ENCODE measurements at regions not wholly inside any gene's neighbourhood (a gene's known extent, or its start where the extent isn't known, plus 50 kb on each side); places are given as distances from the start of the nearest gene placed in this dataset.
A peak's percentile ranks its signal among the peaks of the same experiment; 100 is the strongest.

GRCh38 chr5:124891179-124891578 is 144.7 kb upstream of the ZNF608 start:
- no peak overlapping the region for H3K9ac ChIP-seq (ENCODE audit: low read length)
- TF ChIP-seq EZH2phosphoT487 (IDR thresholded peaks at IDR 0.05; ENCODE audit: borderline replicate concordance, low read length) = no peak
- no peak for TF ChIP-seq EZH2 (IDR thresholded peaks at IDR 0.05; ENCODE audit: low read length, unreplicated experiment)
- TF ChIP-seq CTCF (conservative IDR thresholded peaks at IDR 0.05; ENCODE audit: low read depth, low read length) = no peak
- POLR2A ChIA-PET (ENCODE audit: unreplicated experiment) = no interaction called here
- no peaks in the 10 kb centered on the region for H3K27me3 ChIP-seq (ENCODE audit: low read length)
- DNase-seq (no peak), ATAC-seq (peak; percentile 49; the same call in 1 of the 2 replicates)
- no peaks in the 10 kb centered on the region for H3K36me3 ChIP-seq (ENCODE audit: low read depth, low read length)
- H2AFZ ChIP-seq (ENCODE audit: low read length) = no peak overlapping the region
- H3K4me3 ChIP-seq (ENCODE audit: low read length) = no peak overlapping the region
- intact Hi-C loops (cut with micrococcal nuclease) = no loop called here
- no peaks in the 10 kb centered on the region for H3K79me2 ChIP-seq (ENCODE audit: low read length)
- H3F3A ChIP-seq (ENCODE audit: low read length, unreplicated experiment) = no peaks in the 10 kb centered on the region
- no peaks in the 10 kb centered on the region for H3K9me2 ChIP-seq (replicated peaks; ENCODE audit: low read length)
- peaks cover 3% of the 10 kb centered on the region; the same call in 1 of the 2 replicates for H3K4me1 ChIP-seq (ENCODE audit: insufficient read depth, low read length)
- H4K20me1 ChIP-seq (ENCODE audit: low read length) = no peaks in the 10 kb centered on the region
- no peak overlapping the region for H3K4me2 ChIP-seq (ENCODE audit: low read length)
- BruUV-seq (replicated peaks) = no TSS peak
- no peak overlapping the region for H3K27ac ChIP-seq (ENCODE audit: low read length)
- CTCF ChIA-PET = no interaction called here
- no peaks in the 10 kb centered on the region for H3K9me3 ChIP-seq (ENCODE audit: low read length)

GRCh38 chr5:124892185-124892848 is 145.9 kb upstream of the ZNF608 start:
- Histone ChIP-seq H3K36me3 (ENCODE audit: low read depth, low read length) (no peaks in the 10 kb centered on the region), H3K79me2 (ENCODE audit: low read length) (no peaks in the 10 kb centered on the region), H3K27me3 (ENCODE audit: low read length) (no peaks in the 10 kb centered on the region), H3K27ac (ENCODE audit: low read length) (no peak overlapping the region), H3K4me3 (ENCODE audit: low read length) (no peak overlapping the region), H3K9me2 (replicated peaks; ENCODE audit: low read length) (no peaks in the 10 kb centered on the region), H3K4me1 (ENCODE audit: insufficient read depth, low read length) (peaks cover 3% of the 10 kb centered on the region; the same call in 1 of the 2 replicates), H3K9me3 (ENCODE audit: low read length) (no peaks in the 10 kb centered on the region), H3F3A (ENCODE audit: low read length, unreplicated experiment) (no peaks in the 10 kb centered on the region), H4K20me1 (ENCODE audit: low read length) (no peaks in the 10 kb centered on the region), H2AFZ (ENCODE audit: low read length) (no peak overlapping the region), H3K9ac (ENCODE audit: low read length) (no peak overlapping the region), H3K4me2 (ENCODE audit: low read length) (no peak overlapping the region)
- BruUV-seq (replicated peaks) = no TSS peak
- ATAC-seq (no peak), DNase-seq (no peak)
- intact Hi-C loops (cut with micrococcal nuclease) = no loop called here
- ChIA-PET POLR2A (ENCODE audit: unreplicated experiment) (no interaction called here), CTCF (no interaction called here)
- TF ChIP-seq EZH2phosphoT487 (IDR thresholded peaks at IDR 0.05; ENCODE audit: borderline replicate concordance, low read length) (no peak), EZH2 (IDR thresholded peaks at IDR 0.05; ENCODE audit: low read length, unreplicated experiment) (no peak), CTCF (conservative IDR thresholded peaks at IDR 0.05; ENCODE audit: low read depth, low read length) (no peak)

GRCh38 chr5:124894541-124894940 is 148.1 kb upstream of the ZNF608 start:
- no peaks in the 10 kb centered on the region for H3K79me2 ChIP-seq (ENCODE audit: low read length)
- H3K36me3 ChIP-seq (ENCODE audit: low read depth, low read length) = no peaks in the 10 kb centered on the region
- H2AFZ ChIP-seq (ENCODE audit: low read length) = no peak overlapping the region
- no peaks in the 10 kb centered on the region; the same call in 1 of the 2 replicates for H3K4me1 ChIP-seq (ENCODE audit: insufficient read depth, low read length)
- ATAC-seq (no peak), DNase-seq (no peak)
- no peaks in the 10 kb centered on the region for H3K9me3 ChIP-seq (ENCODE audit: low read length)
- no peak overlapping the region for H3K4me3 ChIP-seq (ENCODE audit: low read length)
- BruUV-seq (replicated peaks) = no TSS peak
- ChIA-PET POLR2A (ENCODE audit: unreplicated experiment) (no interaction called here), CTCF (no interaction called here)
- H4K20me1 ChIP-seq (ENCODE audit: low read length) = no peaks in the 10 kb centered on the region
- no peaks in the 10 kb centered on the region for H3K9me2 ChIP-seq (replicated peaks; ENCODE audit: low read length)
- no peak for TF ChIP-seq EZH2phosphoT487 (IDR thresholded peaks at IDR 0.05; ENCODE audit: borderline replicate concordance, low read length)
- TF ChIP-seq CTCF (conservative IDR thresholded peaks at IDR 0.05; ENCODE audit: low read depth, low read length) = no peak
- TF ChIP-seq EZH2 (IDR thresholded peaks at IDR 0.05; ENCODE audit: low read length, unreplicated experiment) = no peak
- H3K4me2 ChIP-seq (ENCODE audit: low read length) = no peak overlapping the region
- no peak overlapping the region for H3K9ac ChIP-seq (ENCODE audit: low read length)
- no peaks in the 10 kb centered on the region for H3K27me3 ChIP-seq (ENCODE audit: low read length)
- H3K27ac ChIP-seq (ENCODE audit: low read length) = no peak overlapping the region
- no peaks in the 10 kb centered on the region for H3F3A ChIP-seq (ENCODE audit: low read length, unreplicated experiment)
- intact Hi-C loops (cut with micrococcal nuclease) = no loop called here
